Mesenchymal stem cell (in vitro differentiated cells and primary cell): ENCODE measurements at regions not wholly inside any gene's neighbourhood (a gene's known extent, or its start where the extent isn't known, plus 50 kb on each side); places are given as distances from the start of the nearest gene placed in this dataset.

ENCODE experiments used
- DNase-seq: peaks from one replicate; pipeline ENCODE4 v3.0.0-alpha.2; 2013
- H2AFZ ChIP-seq: one replicate; pipeline ENCODE4 v1.6.1; 2013; ENCODE audit warnings: low read depth, mild to moderate bottlenecking, control low read depth, inconsistent platforms, low read length, moderate library complexity
- H2AK5ac ChIP-seq: 2 replicates; pipeline ENCODE4 v1.6.1; 2013; ENCODE audit warnings: low read length, moderate library complexity, mild to moderate bottlenecking, inconsistent platforms; ENCODE audit not compliant: severe bottlenecking
- H2BK120ac ChIP-seq: one replicate; pipeline ENCODE4 v1.6.1; 2013; ENCODE audit warnings: low read depth, mild to moderate bottlenecking, inconsistent platforms, low read length, moderate library complexity
- H2BK12ac ChIP-seq, 2 experiments: one replicate each; pipeline ENCODE4 v1.6.1; 2013; ENCODE audit warnings: inconsistent platforms in 2 of 2, low read length in 2 of 2, mild to moderate bottlenecking in 2 of 2, moderate library complexity in 2 of 2, control low read depth in 1 of 2
- H2BK15ac ChIP-seq: one replicate; pipeline ENCODE4 v1.6.1; 2013; ENCODE audit warnings: mild to moderate bottlenecking, low read depth, inconsistent platforms; ENCODE audit not compliant: poor library complexity, severe bottlenecking
- H2BK5ac ChIP-seq: 2 replicates; pipeline ENCODE4 v1.6.1; 2013; ENCODE audit warnings: low read depth, mild to moderate bottlenecking, low read length, control low read depth, inconsistent platforms; ENCODE audit not compliant: poor library complexity, severe bottlenecking
- H3K14ac ChIP-seq, 2 experiments: one replicate each; pipeline ENCODE4 v1.6.1; 2013; ENCODE audit warnings: inconsistent platforms in 2 of 2, low read length in 2 of 2, control low read depth in 1 of 2, mild to moderate bottlenecking in 1 of 2, moderate library complexity in 1 of 2
- H3K18ac ChIP-seq, 2 experiments: one replicate each; pipeline ENCODE4 v1.6.1; 2013; ENCODE audit warnings: inconsistent platforms in 2 of 2, low read length in 2 of 2, control low read depth in 1 of 2, low read depth in 1 of 2, mild to moderate bottlenecking in 1 of 2
- H3K23ac ChIP-seq, 2 experiments: one replicate each; pipeline ENCODE4 v1.6.1; 2013; ENCODE audit warnings: inconsistent platforms in 2 of 2, low read length in 2 of 2, mild to moderate bottlenecking in 2 of 2, moderate library complexity in 2 of 2, control low read depth in 1 of 2
- H3K27ac ChIP-seq: 2 replicates; pipeline ENCODE4 v1.5.1; 2013; ENCODE audit warnings: mild to moderate bottlenecking, moderate library complexity, low read length, control low read depth, inconsistent platforms; ENCODE audit not compliant: poor library complexity, severe bottlenecking
- H3K27me3 ChIP-seq, 2 experiments: 2 replicates each; pipeline versions ENCODE4 v1.6.1 to v1.7.0; 2013; ENCODE audit warnings: low read length in 2 of 2, mild to moderate bottlenecking in 2 of 2, moderate library complexity in 2 of 2, control low read depth in 1 of 2, inconsistent platforms in 1 of 2; ENCODE audit not compliant: control insufficient read depth in 1 of 2, insufficient read depth in 1 of 2
- H3K36me3 ChIP-seq, 2 experiments: 2 replicates each; pipeline versions ENCODE4 v1.6.1 to v1.7.0; 2013; ENCODE audit warnings: low read length in 2 of 2, control low read depth in 1 of 2, inconsistent platforms in 1 of 2, low read depth in 1 of 2, mild to moderate bottlenecking in 1 of 2; ENCODE audit not compliant: insufficient read depth in 2 of 2, control insufficient read depth in 1 of 2
- H3K4ac ChIP-seq, 2 experiments: one replicate each; pipeline ENCODE4 v1.6.1; 2013; ENCODE audit warnings: inconsistent platforms in 2 of 2, low read length in 2 of 2, mild to moderate bottlenecking in 2 of 2, moderate library complexity in 2 of 2, control low read depth in 1 of 2, low read depth in 1 of 2
- H3K4me1 ChIP-seq: 2 replicates; pipeline ENCODE4 v1.6.1; 2013; ENCODE audit warnings: low read depth, low read length, control low read depth; ENCODE audit not compliant: control insufficient read depth, insufficient read depth
- H3K4me2 ChIP-seq: 2 replicates; pipeline ENCODE4 v1.6.1; 2013; ENCODE audit warnings: low read length, mild to moderate bottlenecking, inconsistent platforms; ENCODE audit not compliant: poor library complexity, severe bottlenecking
- H3K4me3 ChIP-seq, 2 experiments: 2 replicates each; pipeline versions ENCODE4 v1.5.1 to v1.7.0; 2013; ENCODE audit warnings: low read length in 2 of 2, mild to moderate bottlenecking in 2 of 2, control low read depth in 1 of 2, low read depth in 1 of 2; ENCODE audit not compliant: insufficient read depth in 1 of 2
- H3K79me1 ChIP-seq: replicated peaks from 2 replicates; pipeline ENCODE4 v1.6.1; 2013; ENCODE audit warnings: mild to moderate bottlenecking, control low read depth, low read length, inconsistent platforms; ENCODE audit not compliant: poor library complexity, severe bottlenecking
- H3K9ac ChIP-seq: 2 replicates; pipeline ENCODE4 v1.7.0; 2013; ENCODE audit warnings: mild to moderate bottlenecking, low read length, moderate library complexity
- H3K9me3 ChIP-seq: 2 replicates; pipeline ENCODE4 v1.7.0; 2013; ENCODE audit warnings: mild to moderate bottlenecking, low read length; ENCODE audit not compliant: control insufficient read depth
- H4K8ac ChIP-seq: one replicate; pipeline ENCODE4 v1.6.1; 2013; ENCODE audit warnings: inconsistent platforms, mild to moderate bottlenecking, low read length, moderate library complexity
- H4K91ac ChIP-seq: one replicate; pipeline ENCODE4 v1.6.1; 2013; ENCODE audit warnings: mild to moderate bottlenecking, low read length, inconsistent platforms
- WGBS: methylation state at CpG from one replicate; pipeline ENCODE4 v1.1.7; 2013; ENCODE audit warnings: mixed read lengths; 5-methylcytosine and 5-hydroxymethylcytosine counted together

DNA sequence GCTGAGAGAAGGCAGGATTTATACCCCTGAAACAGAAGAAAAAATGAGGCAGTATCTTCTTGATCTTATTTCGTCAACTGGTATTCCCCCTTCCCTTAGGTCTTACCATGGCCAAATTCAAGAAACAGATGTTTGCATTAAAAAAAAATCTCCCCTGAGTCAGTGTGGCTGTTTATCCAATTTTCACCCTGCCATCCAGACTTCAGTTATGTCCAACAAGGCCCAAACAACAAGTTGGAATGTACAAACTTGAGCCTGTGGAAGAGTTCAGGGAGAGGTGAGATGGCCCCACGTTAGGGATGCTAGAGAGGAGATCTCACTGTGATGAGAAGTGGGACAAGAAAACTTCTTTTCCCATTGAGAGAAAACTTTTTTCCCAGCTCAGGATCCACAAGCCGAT lies 147.2 kb upstream of the PROX1 start:
- Histone ChIP-seq H3K27ac (no peak overlapping the region), H3K27me3 (no peaks in the 10 kb centered on the region), H2BK120ac (no peak overlapping the region), H4K91ac (no peak overlapping the region), H3K14ac (no peak overlapping the region), H3K4me2 (no peak overlapping the region), H3K18ac (no peak overlapping the region), H3K79me1 (no peaks in the 10 kb centered on the region), H2BK5ac (no peak overlapping the region), H3K9me3 (no peaks in the 10 kb centered on the region), H3K4me1 (no peaks in the 10 kb centered on the region), H2AK5ac (no peak overlapping the region), H3K4ac (no peak overlapping the region), H3K4me3 (no peak overlapping the region), H2AFZ (no peak overlapping the region), H3K9ac (no peak overlapping the region), H2BK15ac (no peak overlapping the region), H3K23ac (no peak overlapping the region), H2BK12ac (no peak overlapping the region), H4K8ac (no peak overlapping the region), H3K36me3 (no peaks in the 10 kb centered on the region)
- WGBS = 88% methylated on average over 1 of the region's 3 CpGs
- no peak for DNase-seq

DNA sequence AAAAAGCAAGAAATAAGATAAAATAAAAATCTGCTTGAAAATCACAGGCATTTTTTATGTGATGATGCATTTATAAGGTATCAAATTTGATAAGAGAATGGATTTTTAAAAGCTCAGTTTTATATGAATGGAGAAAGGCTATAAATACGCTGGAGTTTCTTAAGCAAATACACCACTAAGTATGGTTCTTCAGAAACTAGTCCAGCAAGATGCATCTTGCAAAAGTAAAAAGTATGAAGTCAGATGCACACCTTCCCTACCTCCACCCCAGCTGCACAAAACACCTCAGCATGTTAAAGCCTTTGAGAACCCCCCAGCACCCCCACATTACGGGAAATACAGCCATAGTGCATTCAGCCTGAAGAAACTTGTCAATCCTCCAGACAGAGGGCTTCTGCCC lies 143.1 kb upstream of the PROX1 start:
- no peak overlapping the region for H3K4ac ChIP-seq
- no peak overlapping the region for H3K23ac ChIP-seq
- H3K4me3 ChIP-seq = no peak overlapping the region
- H4K8ac ChIP-seq = no peak overlapping the region
- no peaks in the 10 kb centered on the region for H3K27me3 ChIP-seq
- no peak overlapping the region for H3K14ac ChIP-seq
- H3K9ac ChIP-seq = no peak overlapping the region
- no peak overlapping the region for H2AK5ac ChIP-seq
- no peaks in the 10 kb centered on the region for H3K4me1 ChIP-seq
- H2BK15ac ChIP-seq = no peak overlapping the region
- no peaks in the 10 kb centered on the region for H3K9me3 ChIP-seq
- no peak overlapping the region for H3K4me2 ChIP-seq
- no peak overlapping the region for H2BK5ac ChIP-seq
- H3K18ac ChIP-seq = no peak overlapping the region
- H3K79me1 ChIP-seq = no peaks in the 10 kb centered on the region
- no peak overlapping the region for H3K27ac ChIP-seq
- DNase-seq = no peak
- H2BK12ac ChIP-seq = no peak overlapping the region
- 44% methylated on average over 2 of the region's 2 CpGs for WGBS
- no peaks in the 10 kb centered on the region for H3K36me3 ChIP-seq
- no peak overlapping the region for H2AFZ ChIP-seq
- no peak overlapping the region for H2BK120ac ChIP-seq
- H4K91ac ChIP-seq = no peak overlapping the region

DNA sequence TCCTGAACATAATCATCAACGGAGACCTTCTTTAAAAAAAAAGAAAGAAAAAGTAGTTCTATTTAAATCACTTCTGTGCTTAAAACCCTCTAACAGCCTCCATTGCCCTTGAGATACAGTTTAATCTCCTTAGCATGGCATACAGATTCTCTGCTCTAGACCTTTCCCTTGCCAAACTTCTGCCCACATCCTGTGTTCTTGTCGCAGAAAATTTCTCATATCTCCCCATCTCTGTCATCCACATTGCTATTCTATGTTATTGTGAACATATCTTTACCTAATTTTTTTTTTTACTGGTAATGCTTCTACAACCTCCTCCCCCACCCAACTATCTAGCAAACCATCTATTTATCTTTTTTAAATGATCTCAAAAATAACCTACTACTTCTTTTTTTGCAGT lies 135.7 kb upstream of the PROX1 start:
- Histone ChIP-seq H3K4ac (no peak overlapping the region), H4K8ac (no peak overlapping the region), H2BK120ac (no peak overlapping the region), H2AFZ (no peak overlapping the region), H3K9ac (no peak overlapping the region), H3K18ac (no peak overlapping the region), H3K36me3 (no peaks in the 10 kb centered on the region), H3K4me1 (no peaks in the 10 kb centered on the region), H2BK12ac (no peak overlapping the region), H3K4me3 (no peak overlapping the region), H3K23ac (no peak overlapping the region), H3K9me3 (no peaks in the 10 kb centered on the region), H3K4me2 (no peak overlapping the region), H3K27ac (no peak overlapping the region), H2BK5ac (no peak overlapping the region), H4K91ac (no peak overlapping the region), H2AK5ac (no peak overlapping the region), H3K14ac (no peak overlapping the region), H2BK15ac (no peak overlapping the region), H3K79me1 (no peaks in the 10 kb centered on the region), H3K27me3 (no peaks in the 10 kb centered on the region)
- WGBS = 77% methylated on average over 2 of the region's 2 CpGs
- no peak for DNase-seq

DNA sequence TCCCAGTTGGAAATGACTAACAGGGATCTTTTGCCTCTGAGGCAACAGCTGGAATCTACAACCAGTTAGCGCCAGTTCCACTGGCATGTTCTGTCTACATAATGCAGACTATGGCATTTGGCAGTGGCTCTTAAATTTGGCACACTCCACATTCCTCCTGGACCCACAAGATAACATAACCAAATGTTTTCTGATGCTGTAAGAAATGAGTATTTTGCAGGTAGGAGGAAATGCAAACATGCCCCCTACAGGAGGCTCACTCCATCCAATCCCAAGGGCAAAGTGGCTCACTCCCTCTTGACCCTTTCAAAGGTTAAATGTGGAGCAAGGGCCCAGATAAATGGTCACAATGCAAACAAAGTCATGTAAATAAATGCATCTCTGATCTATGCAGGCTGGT lies 129.2 kb upstream of the PROX1 start:
- Histone ChIP-seq H3K4me2 (no peak overlapping the region), H2BK15ac (no peak overlapping the region), H3K27me3 (no peaks in the 10 kb centered on the region), H3K4me3 (no peak overlapping the region), H3K18ac (no peak overlapping the region), H3K9ac (no peak overlapping the region), H3K27ac (no peak overlapping the region), H2BK120ac (no peak overlapping the region), H3K9me3 (no peaks in the 10 kb centered on the region), H3K79me1 (no peaks in the 10 kb centered on the region), H2BK5ac (no peak overlapping the region), H3K4ac (no peak overlapping the region), H3K14ac (no peak overlapping the region), H3K4me1 (no peaks in the 10 kb centered on the region), H2BK12ac (no peak overlapping the region), H3K23ac (no peak overlapping the region), H4K91ac (no peak overlapping the region), H3K36me3 (no peaks in the 10 kb centered on the region), H2AK5ac (no peak overlapping the region), H2AFZ (no peak overlapping the region), H4K8ac (no peak overlapping the region)
- 100% methylated on average over 1 of the region's 1 CpG for WGBS
- no peak for DNase-seq
